Right forelimb (tissue), 1 donor: ENCODE measurements at regions not wholly inside any gene's neighbourhood (a gene's known extent, or its start where the extent isn't known, plus 50 kb on each side); places are given as distances from the start of the nearest gene placed in this dataset.
"Not testable (repeated sequence)": the region's sequence is repeated elsewhere in the genome, so short reads cannot be mapped to it uniquely, and the experiment has no call there.

ENCODE experiments used
- DNase-seq: peaks from one replicate; pipeline ENCODE4 v3.0.0-alpha.2; 2018

DNA sequence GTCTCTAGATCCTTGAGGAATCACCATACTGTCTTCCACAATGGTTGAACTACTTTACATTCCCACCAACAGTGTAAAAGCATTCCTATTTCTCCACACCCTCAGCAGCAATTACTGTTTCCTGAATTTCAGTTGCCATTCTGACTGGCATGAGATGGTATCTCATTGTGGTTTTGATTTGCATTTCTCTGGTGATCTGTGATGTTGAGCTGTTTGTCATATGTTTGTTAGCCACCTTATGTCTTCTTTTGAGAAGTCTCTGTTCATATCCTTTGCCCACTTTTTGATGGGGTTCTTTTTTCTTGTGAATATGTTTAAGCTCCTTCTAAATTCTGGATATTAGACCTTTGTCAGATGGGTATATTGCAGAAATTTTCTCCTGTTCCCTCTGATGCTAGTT is 356.0 kb downstream of the IGSF11 start:
- DNase-seq: not testable (repeated sequence)

DNA sequence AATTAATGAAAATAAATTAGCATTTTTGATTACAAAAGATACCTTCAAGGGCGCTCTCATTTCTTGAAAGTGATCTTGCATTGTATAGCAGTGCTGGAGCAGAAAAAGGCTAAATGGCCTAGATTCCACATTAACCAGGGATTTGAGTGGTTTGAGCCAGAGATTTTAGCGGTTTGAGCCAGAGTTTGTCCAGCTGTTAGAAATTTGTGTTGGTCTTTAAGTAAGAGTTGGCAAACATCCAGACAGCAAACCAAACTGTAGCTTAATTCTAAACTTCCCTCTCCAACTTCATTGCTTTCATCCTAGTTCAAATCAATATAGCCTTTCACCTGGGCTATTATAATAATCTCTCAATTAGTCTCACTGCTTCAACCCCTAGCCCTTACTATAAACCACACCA is 351.7 kb downstream of the IGSF11 start:
- no peak for DNase-seq

DNA sequence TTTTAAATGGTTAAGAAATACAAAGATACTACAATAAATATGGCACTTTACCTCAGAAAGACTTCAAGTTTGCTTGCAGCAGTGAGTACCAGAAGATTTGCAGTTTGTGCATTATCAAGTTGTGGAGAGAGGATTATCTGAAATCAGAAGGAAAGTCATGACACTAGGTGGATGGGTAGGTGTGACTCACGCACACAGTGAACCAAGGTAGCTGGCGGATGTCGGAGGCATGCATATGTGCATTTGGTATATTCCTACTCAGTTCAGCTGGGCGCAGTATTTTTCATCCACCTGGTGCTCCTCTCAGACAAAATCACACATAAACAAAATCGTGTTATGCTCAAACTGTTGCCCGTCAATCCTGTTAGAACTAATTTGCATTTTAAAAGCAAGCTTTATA is 351.0 kb downstream of the IGSF11 start:
- no peak for DNase-seq

- DNase-seq: no peak
Measured at GRCh38 chr3:118688396-118688884, 346.2 kb downstream of the IGSF11 start.

DNA sequence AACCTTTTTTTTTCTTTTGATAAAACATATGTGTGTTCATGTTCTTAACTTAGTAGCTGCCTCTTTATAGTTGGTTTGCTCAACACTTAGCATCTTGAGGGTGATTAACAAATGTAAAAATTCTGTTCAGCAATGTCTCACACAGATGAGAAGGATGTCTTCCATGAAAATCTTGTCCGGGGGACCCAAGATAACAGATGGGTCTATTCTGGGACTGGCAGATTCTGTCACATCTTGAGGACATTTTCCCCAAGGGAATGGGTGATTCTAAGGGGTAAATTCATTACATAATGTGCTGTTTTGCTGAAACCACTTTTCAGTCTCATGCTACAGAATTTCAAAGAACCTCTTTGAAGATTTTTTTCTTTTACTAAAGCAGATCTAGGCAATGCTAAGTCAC is 342.2 kb downstream of the IGSF11 start:
- no peak for DNase-seq

DNA sequence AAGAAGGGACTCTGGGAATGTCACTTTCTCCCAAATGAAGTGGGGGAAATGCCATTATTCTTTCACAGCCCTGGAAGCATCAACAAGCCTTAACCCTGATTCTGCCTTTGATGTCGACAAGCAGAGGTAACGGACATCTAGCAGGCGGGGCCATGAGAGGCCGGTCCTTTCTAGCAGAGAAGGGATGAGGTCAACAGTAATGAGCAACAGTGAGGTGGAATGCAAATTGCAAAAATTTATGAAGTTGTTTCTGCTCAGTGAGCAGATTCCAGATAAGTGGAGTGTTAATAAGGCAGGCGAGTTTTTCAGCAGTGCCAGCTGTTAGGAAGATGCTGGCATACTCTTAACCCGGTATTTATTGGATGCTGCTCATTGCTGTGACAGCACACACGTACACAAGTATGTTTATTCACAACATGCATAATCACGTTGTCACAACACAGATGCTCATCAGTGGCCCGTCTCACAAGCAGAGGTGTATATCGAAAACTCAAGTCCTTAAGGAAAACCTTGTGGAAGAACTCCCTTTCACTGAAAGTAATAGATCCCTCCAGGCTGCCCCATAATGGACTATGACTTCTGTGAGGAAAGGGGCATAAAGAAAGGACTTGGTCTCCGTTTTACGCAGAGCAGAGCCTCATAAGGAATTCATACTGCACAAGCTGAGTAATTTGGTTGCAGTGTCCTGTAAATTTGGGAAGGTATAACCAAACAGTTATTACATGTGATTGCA is 329.0 kb downstream of the IGSF11 start:
- no peak for DNase-seq

DNA sequence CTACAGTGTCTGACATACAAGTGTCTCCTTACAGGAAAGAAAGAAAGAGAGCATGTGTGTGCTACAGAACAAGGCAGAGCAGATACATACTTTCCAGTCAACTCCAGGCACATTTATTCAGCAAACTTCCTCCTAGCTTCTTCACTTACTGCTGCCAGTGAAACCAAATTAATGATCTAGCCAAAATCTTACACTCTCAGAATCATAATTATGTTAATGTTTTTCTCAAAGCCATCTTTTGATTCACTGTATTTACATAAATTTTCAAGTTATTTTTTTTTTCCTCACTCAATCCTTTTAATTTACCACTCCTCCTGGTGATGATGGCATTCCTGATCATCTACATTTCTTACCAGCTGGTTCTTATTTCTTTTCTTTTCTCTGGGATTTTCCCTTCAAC is 326.7 kb downstream of the IGSF11 start:
- no peak for DNase-seq

GRCh38 chr3:118710532-118710931 is 324.1 kb downstream of the IGSF11 start:
- DNase-seq: no peak

DNA sequence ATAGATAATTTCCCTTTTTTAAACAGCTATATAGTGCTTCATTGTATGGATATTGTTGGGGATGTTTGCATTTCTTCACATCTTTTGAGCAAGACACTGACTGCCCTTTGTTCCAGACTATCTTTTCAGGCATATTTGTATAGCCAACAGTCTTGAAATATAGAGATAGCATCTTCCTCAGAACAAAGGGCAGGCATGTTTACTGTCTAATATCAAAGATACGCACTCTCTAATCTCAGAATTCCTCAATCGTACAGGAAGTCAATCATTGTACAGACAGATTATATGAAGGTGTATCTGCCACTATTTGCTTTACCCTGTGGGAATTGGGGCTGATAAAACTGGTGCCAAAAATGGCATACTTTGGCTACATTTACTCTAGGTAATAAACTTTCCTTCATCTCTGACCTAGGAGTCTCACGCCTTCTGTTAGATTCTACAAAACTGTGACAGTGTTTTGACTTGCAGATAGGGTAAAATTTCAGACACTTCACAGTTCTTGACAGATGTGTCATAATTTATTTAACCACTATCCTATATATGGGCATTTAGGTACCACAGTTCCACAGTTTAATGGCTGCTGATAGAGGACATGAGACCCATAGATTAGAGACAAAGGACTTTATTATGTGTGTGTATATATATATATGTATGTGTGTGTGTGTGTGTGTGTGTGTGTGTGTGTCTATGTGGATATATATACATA is 321.0 kb downstream of the IGSF11 start:
- no peak for DNase-seq

DNA sequence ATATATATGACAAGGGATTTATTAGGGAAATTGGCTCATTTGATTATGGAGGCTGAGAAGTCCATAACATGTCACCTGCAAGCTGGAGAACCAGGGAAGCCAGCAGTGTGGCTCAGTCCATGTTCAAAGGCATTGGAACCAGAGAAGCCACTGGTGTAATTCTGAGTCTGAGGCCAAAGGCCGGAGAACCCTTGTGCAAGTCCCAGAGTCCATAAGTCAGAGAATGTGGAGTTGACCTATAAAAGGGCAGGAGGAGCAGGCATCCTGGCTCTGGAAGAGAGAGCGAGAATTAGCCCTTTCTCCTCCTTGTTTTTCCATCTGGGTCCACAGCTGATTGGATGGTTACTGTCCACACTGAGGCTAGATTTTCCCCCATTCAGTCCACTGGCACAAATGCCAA is 319.8 kb downstream of the IGSF11 start:
- no peak for DNase-seq

GRCh38 chr3:118729546-118729945 is 305.1 kb downstream of the IGSF11 start:
- DNase-seq: no peak

DNA sequence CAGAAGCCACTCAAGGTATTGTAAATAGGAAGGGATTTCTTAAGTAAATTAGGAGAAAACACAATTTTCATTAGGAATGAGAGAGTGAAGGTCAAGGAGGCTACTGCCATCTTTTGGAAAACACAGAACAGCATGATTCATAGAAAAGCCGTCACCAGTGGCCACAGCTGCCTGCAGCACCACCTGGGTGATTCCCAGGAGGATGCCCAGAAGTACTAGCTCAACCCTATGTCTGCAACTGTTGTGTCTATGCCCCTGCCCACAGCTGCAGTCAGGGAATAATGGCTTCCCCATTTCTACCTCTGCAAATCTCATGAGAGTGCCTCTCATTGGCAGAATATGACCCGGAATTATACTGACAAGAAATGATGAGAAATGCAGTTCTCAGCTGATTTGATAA is 300.0 kb downstream of the IGSF11 start:
- DNase-seq: no peak

- DNase-seq: no peak
Measured at GRCh38 chr3:118736107-118736506, 298.5 kb downstream of the IGSF11 start.

- no peak for DNase-seq
Measured at GRCh38 chr3:118740722-118741290, 293.8 kb downstream of the IGSF11 start.

- DNase-seq: no peak
Measured at GRCh38 chr3:118742760-118743159, 291.9 kb downstream of the IGSF11 start.

DNA sequence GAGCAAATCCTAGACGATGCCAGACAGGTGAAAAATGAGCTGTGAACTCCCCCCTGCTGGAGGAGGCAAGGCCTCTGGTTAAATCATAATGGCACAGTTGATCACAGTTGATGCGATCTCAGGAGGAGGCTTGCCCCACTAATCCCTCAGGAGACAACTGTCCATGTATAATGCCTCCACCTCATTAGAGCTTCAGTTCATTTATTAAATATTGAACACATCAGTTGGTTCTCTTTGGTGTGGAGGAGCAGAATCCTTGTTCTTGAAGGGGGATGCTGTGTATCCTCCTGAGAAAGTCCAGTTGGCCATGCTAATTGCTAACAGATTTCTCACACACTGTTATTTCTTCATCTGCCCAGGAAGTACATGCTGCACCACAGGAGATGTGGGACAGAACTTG is 290.5 kb downstream of the IGSF11 start:
- DNase-seq: no peak

GRCh38 chr3:118754406-118755252 is 280.0 kb downstream of the IGSF11 start:
- no peak for DNase-seq

- DNase-seq: no peak
Measured at GRCh38 chr3:118755253-118755801, 279.3 kb downstream of the IGSF11 start.

- DNase-seq: no peak
Measured at GRCh38 chr3:118760585-118761290, 273.9 kb downstream of the IGSF11 start.

GRCh38 chr3:118761291-118761606 is 273.4 kb downstream of the IGSF11 start:
- no peak for DNase-seq

- no peak for DNase-seq
Measured at GRCh38 chr3:118765636-118766305, 268.9 kb downstream of the IGSF11 start.

GRCh38 chr3:118766306-118766669 is 268.4 kb downstream of the IGSF11 start:
- no peak for DNase-seq
